ENCODE measurements at regions not wholly inside any gene's neighbourhood (a gene's known extent, or its start where the extent isn't known, plus 50 kb on each side); places are given as distances from the start of the nearest gene placed in this dataset.

DNA sequence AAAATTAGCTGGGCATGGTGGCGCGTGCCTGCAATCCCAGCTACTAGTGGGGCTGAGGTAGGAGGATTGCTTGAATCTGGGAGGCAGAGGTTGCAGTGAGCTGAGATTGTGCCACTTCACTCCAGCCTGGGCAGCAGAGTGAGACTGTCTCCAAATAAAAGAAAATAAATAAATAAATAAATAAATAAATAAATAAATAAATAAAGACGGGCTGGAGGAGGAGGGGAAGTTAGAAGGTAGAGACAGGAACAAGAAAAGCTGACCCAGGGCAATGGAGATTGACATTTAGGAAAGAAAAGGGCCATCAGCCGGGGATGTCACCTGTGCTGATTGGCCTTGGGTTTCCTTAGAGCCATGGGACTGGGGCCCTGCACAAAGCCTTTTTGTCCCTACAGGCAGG lies 153.7 kb upstream of the IGSF21 start:
- TF ChIP-seq EZH2 (IDR thresholded peaks at IDR 0.05) (no peak), MAX (IDR thresholded peaks at IDR 0.05) (no peak), POLR2A (IDR thresholded peaks at IDR 0.05; ENCODE audit: borderline replicate concordance, extremely low read depth, insufficient read depth, insufficient read length) (no peak), YY1 (IDR thresholded peaks at IDR 0.05; ENCODE audit: extremely low read depth, insufficient replicate concordance, low read depth, low read length) (no peak), EZH2phosphoT487 (IDR thresholded peaks at IDR 0.05; ENCODE audit: borderline replicate concordance) (no peak)
- TF ChIP-seq, protein P1, sequence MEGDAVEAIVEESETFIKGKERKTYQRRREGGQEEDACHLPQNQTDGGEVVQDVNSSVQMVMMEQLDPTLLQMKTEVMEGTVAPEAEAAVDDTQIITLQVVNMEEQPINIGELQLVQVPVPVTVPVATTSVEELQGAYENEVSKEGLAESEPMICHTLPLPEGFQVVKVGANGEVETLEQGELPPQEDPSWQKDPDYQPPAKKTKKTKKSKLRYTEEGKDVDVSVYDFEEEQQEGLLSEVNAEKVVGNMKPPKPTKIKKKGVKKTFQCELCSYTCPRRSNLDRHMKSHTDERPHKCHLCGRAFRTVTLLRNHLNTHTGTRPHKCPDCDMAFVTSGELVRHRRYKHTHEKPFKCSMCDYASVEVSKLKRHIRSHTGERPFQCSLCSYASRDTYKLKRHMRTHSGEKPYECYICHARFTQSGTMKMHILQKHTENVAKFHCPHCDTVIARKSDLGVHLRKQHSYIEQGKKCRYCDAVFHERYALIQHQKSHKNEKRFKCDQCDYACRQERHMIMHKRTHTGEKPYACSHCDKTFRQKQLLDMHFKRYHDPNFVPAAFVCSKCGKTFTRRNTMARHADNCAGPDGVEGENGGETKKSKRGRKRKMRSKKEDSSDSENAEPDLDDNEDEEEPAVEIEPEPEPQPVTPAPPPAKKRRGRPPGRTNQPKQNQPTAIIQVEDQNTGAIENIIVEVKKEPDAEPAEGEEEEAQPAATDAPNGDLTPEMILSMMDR (IDR thresholded peaks at IDR 0.05 in 2 of 3, conservative IDR thresholded peaks at IDR 0.05 in 1 of 3; ENCODE audit: borderline replicate concordance in 1 of 3, insufficient read depth in 1 of 3, low read depth in 2 of 3, low read length in 2 of 3), result no peak

Measured in HCT116 (cell line).